ENCODE measurements at regions not wholly inside any gene's neighbourhood (a gene's known extent, or its start where the extent isn't known, plus 50 kb on each side); places are given as distances from the start of the nearest gene placed in this dataset.

DNA sequence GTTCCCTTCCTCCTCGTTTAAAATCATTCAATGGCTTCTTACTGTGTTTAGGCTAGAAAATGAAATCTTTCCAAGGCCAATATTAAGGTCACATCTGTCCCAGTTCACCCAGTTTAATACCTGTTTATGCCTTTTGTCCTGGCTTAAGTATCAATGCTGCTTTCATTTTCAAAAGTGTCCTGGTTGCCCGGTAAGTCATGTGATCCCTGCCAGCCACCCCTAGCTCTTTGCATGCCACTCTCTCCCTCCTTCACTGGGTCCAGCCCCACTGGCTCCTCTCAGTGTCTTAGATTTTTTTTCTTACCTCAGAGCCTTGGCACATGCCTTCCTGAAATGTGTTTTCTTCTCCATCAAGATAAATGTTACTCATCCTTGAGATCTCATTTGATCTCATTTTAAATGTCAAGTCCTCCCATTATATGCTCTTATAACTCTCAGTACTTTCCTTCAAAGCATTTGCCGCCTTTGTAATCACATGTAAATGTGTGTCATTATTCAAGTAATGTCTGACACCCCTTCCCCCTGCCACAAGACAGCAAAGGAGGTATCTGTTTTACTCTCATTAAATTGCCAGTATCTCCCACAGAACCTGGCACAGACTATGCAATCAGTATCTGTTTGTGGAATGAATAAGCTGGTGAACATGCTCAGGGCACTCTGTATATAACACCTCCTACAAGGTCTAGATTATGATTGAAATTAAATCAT, 472.5 kb upstream of the RPS6KA3 start:
- H3K4me1 Mint-ChIP-seq (ENCODE audit: low read depth), result no peaks in the 10 kb centered on the region
- peaks cover 35% of the 10 kb centered on the region for H3K27me3 Mint-ChIP-seq (ENCODE audit: low read depth)
- DNase-seq (no peak), ATAC-seq (replicated peaks in 1 of 2) (peak; percentile 20 to 52)
- H3K27ac Mint-ChIP-seq, result no peak overlapping the region
- no peak overlapping the region for H3K4me3 Mint-ChIP-seq
- H3K9me3 Mint-ChIP-seq, result peaks cover 0 to 2% of the 10 kb centered on the region in 2 donors
- H3K36me3 Mint-ChIP-seq (ENCODE audit: insufficient read depth in 2 of 2), result no peaks in the 10 kb centered on the region

DNA sequence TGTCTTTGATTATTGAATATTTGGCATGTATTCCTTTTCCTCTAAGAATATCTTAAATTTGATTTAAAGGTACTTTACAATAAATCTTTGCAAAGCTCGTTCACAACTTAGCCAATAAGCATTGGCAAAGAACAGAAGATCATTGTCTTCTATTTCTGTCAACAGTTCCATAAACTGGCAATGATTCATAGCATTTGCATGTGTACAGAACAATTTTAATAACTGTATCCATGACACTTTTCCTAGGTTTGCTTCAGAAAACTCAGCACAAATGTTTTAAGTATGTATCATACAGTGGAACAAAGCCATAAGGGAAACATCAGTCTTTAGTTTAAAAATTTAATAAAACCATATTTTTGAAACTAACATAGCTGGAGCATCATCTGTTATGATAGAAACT, 462.7 kb upstream of the RPS6KA3 start:
- Mint-ChIP-seq H3K4me1 (ENCODE audit: low read depth) (no peaks in the 10 kb centered on the region), H3K36me3 (ENCODE audit: insufficient read depth in 2 of 2) (no peaks in the 10 kb centered on the region), H3K27me3 (ENCODE audit: low read depth) (peaks cover 29% of the 10 kb centered on the region), H3K9me3 (peaks cover 2 to 3% of the 10 kb centered on the region in 2 donors), H3K27ac (no peak overlapping the region), H3K4me3 (no peak overlapping the region)
- DNase-seq, result no peak
- ATAC-seq (replicated peaks in 1 of 2), result no peak

DNA sequence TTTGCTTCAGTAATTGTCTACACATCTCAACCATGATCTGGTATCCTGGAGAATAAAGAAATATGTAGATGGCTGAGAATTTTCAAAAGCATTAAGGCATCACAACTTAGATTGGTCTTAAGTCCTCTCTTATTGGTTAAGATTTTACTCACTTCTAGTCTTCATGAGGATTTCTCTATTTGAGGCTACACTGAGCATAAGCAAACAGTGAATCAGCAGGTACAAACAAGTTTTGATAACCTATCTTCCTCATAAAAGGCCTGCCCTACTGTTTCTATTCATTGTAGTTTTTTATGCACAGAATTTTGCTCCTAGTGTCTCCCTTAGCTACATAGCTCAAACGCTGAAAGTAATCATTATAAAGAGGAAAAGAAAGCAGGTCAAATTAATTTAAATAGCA, 460.7 kb upstream of the RPS6KA3 start:
- no peak for DNase-seq
- Mint-ChIP-seq H3K36me3 (ENCODE audit: insufficient read depth in 2 of 2) (no peaks in the 10 kb centered on the region), H3K4me1 (ENCODE audit: low read depth) (no peaks in the 10 kb centered on the region), H3K9me3 (no peaks in the 10 kb centered on the region), H3K27ac (no peak overlapping the region), H3K4me3 (no peak overlapping the region), H3K27me3 (ENCODE audit: low read depth) (peaks cover 17% of the 10 kb centered on the region)
- ATAC-seq (replicated peaks in 1 of 2), result no peak

DNA sequence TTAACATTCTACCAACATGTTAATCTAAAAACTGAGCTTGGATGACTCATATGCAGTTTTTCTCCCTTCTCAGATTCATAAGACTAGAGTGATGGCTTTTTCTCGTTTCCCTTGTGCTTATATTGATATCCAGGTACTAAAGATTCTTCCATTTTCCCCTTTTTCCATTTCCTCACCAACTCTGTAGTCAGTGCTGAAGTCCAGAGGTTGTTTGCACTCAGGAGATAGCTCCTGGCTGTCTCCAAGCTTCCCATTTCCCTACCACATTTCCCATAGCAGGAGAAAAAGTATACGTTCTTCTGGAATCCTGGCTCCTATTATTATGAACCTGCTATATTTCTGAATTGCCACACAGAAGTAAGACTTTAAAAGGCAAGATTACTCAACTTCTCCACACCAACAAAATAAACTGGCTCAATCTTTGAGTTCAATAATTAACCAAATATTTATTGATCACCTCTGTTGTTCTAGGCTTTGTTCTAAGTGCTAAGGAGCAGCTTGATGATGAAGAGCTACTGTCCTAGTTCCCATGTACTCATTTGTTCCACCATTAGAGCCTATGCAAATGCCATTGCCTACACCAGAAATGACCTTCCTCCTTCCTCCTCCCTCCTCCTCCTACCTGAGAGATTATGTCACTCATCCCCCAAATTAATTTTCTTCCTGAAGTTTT, 454.4 kb upstream of the RPS6KA3 start:
- H3K27me3 Mint-ChIP-seq (ENCODE audit: low read depth), result no peaks in the 10 kb centered on the region
- DNase-seq (no peak), ATAC-seq (replicated peaks in 1 of 2) (no peak)
- H3K27ac Mint-ChIP-seq, result peak overlapping the region; percentile 50
- H3K4me1 Mint-ChIP-seq (ENCODE audit: low read depth), result no peaks in the 10 kb centered on the region
- H3K4me3 Mint-ChIP-seq, result no peak overlapping the region
- H3K9me3 Mint-ChIP-seq, result no peaks in the 10 kb centered on the region
- no peaks in the 10 kb centered on the region for H3K36me3 Mint-ChIP-seq (ENCODE audit: insufficient read depth in 2 of 2)

DNA sequence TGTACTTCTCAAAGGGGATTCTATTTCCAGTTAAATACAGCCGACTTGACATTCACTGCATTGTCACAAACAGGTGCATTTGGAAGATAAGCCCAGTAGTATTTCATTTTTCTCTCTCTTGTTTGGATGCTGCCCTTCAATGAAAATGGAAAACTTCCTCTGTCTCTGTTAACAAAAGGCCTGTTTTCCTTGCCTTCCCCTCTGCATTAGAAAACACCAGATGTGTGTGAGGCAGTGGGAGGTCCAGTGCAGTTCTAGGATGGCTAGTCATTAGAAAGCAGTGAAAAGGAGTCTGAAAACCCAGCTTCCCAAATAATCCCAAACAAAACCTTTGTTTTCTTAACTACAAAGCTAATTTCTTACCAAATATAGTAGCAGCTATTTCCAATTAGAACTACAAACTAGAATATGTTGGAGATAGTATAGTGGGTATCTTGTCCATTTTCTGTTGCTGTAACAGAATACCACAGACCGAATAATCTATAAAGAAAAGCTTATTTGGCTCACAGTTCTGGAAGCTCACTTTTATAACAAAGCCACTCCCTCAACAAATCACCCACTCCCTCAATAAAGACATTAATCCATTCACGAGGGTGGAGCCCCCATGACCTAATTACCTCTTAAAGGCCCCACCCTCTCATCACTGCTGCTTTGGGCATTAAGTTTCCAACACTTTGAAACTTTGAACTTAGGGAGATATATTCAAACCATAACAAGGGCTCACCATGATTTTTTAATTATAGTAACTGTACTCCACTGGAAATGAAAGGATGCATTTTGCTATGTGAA, 452.1 kb upstream of the RPS6KA3 start:
- no peak overlapping the region for H3K27ac Mint-ChIP-seq
- H3K4me3 Mint-ChIP-seq, result no peak overlapping the region
- no peaks in the 10 kb centered on the region for H3K4me1 Mint-ChIP-seq (ENCODE audit: low read depth)
- H3K9me3 Mint-ChIP-seq, result no peaks in the 10 kb centered on the region
- peaks cover 12% of the 10 kb centered on the region for H3K27me3 Mint-ChIP-seq (ENCODE audit: low read depth)
- ATAC-seq (replicated peaks in 1 of 2) (no peak), DNase-seq (no peak)
- no peaks in the 10 kb centered on the region for H3K36me3 Mint-ChIP-seq (ENCODE audit: insufficient read depth in 2 of 2)

DNA sequence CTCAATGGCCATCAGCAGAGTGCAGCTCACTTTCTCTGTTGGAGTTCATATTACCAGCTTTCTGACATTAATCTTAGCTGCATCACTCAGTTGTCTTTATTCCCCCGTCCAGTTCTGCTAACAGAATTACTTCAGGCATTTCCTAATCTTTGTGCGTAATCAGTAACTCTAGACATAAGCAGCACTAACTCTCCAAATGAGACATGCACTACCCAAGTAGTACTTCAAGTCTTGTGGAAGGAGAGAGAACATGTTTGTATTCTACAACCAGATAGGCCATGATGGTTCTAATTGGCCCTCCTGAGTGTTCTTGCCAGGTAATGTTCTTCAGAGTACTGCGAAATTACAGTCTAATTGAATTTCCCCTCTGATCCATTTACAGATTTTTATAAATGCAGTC, 448.5 kb upstream of the RPS6KA3 start:
- Mint-ChIP-seq H3K4me1 (ENCODE audit: low read depth) (no peaks in the 10 kb centered on the region), H3K36me3 (ENCODE audit: insufficient read depth in 2 of 2) (no peaks in the 10 kb centered on the region), H3K27ac (no peak overlapping the region), H3K9me3 (no peaks in the 10 kb centered on the region), H3K4me3 (no peak overlapping the region), H3K27me3 (ENCODE audit: low read depth) (peaks cover 24% of the 10 kb centered on the region)
- DNase-seq (no peak), ATAC-seq (replicated peaks in 1 of 2) (no peak)

DNA sequence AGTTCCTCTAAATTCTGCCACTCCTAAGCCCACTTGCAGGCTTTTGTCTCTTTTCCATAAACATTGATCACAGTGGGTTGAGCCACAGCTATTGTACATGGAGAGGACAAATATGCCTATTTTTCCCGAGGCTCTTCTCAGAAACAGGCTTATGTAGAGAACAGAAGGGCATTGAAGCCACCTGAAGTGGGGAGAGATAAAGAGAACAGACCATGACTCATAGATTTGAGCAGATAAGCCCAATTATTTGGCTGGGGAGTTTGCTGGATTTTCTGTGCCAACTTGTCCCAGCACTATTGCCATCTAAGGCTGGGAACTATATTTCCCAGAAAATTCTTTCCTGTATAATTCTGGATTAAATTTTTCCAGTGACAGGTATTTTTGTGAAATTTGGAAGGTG, 446.1 kb upstream of the RPS6KA3 start:
- no peak overlapping the region for H3K27ac Mint-ChIP-seq
- H3K4me1 Mint-ChIP-seq (ENCODE audit: low read depth), result no peaks in the 10 kb centered on the region
- no peak for DNase-seq
- ATAC-seq (replicated peaks in 1 of 2), result no peak
- H3K36me3 Mint-ChIP-seq (ENCODE audit: insufficient read depth in 2 of 2), result no peaks in the 10 kb centered on the region
- no peaks in the 10 kb centered on the region for H3K9me3 Mint-ChIP-seq
- H3K4me3 Mint-ChIP-seq, result no peak overlapping the region
- H3K27me3 Mint-ChIP-seq (ENCODE audit: low read depth), result peaks cover 24% of the 10 kb centered on the region

DNA sequence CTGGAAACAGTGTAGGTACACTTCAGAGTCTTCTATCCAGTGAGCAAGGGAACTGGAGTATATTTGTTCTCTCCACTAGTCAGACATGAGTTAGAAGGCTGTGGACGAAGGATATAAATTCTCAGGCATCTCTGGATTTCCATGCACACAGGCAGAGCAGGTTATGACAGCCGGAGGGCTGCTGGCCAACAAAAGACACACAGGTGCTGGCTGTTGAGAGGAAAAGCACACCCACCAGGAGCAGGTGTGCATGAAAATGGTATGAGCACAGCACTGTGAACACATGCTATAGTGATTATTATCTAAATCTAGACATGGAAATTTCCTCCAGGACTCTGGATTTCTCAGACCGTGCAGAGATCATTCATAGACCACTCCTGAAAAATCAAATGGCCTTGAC, 444.7 kb upstream of the RPS6KA3 start:
- DNase-seq, result no peak
- no peaks in the 10 kb centered on the region for H3K4me1 Mint-ChIP-seq (ENCODE audit: low read depth)
- peaks cover 31% of the 10 kb centered on the region for H3K27me3 Mint-ChIP-seq (ENCODE audit: low read depth)
- H3K9me3 Mint-ChIP-seq, result no peaks in the 10 kb centered on the region
- no peaks in the 10 kb centered on the region for H3K36me3 Mint-ChIP-seq (ENCODE audit: insufficient read depth in 2 of 2)
- no peak overlapping the region for H3K27ac Mint-ChIP-seq
- ATAC-seq (replicated peaks in 1 of 2), result no peak
- no peak overlapping the region for H3K4me3 Mint-ChIP-seq

DNA sequence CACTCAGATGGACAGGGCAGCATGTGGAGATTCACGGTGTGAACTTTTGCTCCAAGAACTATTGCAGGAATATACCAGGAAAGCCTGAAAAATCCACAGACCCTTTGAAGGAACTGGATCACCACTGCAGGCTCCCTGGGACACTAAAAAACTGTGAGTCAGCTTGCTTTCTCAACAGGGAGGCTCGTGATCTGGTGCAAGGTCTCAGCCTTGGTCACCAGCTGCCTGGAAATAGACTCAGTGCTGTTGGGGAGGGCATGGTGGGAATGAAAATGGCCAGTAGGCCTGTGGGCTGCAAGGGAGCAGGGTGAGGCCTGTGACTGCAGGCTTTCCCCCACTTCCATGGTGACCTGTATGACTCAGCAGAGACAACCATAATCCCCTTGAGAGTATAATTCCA, 426.4 kb upstream of the RPS6KA3 start:
- peaks cover 16% of the 10 kb centered on the region for H3K27me3 Mint-ChIP-seq (ENCODE audit: low read depth)
- H3K36me3 Mint-ChIP-seq (ENCODE audit: insufficient read depth in 2 of 2), result no peaks in the 10 kb centered on the region
- peaks cover 0 to 1% of the 10 kb centered on the region in 2 donors for H3K9me3 Mint-ChIP-seq
- H3K4me1 Mint-ChIP-seq (ENCODE audit: low read depth), result no peaks in the 10 kb centered on the region
- ATAC-seq (replicated peaks in 1 of 2) (no peak), DNase-seq (no peak)
- H3K4me3 Mint-ChIP-seq, result no peak overlapping the region
- H3K27ac Mint-ChIP-seq, result no peak overlapping the region

DNA sequence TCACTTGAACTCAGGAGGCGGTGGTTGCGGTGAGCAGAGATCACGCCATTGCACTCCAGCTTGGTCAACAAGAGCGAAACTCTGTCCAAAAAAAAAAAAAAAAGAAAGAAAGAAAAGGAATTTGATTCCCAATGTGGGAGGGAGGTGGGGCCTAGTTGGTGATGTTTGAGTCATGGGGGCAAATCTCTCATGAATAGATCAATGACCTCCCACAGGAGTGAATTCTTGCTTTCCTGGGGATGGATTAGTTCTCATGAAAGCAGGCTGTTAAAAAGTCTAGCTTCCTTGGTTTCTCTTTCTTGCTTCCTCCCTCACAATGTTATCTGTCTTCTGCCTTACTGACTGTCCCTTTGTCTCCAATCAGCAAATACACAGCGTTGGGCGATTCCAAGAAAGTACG, 419.5 kb upstream of the RPS6KA3 start:
- Mint-ChIP-seq H3K36me3 (ENCODE audit: insufficient read depth in 2 of 2) (no peaks in the 10 kb centered on the region), H3K4me1 (ENCODE audit: low read depth) (no peaks in the 10 kb centered on the region), H3K9me3 (peaks cover 0 to 1% of the 10 kb centered on the region in 2 donors), H3K27ac (no peak overlapping the region), H3K4me3 (no peak overlapping the region), H3K27me3 (ENCODE audit: low read depth) (peaks cover 41% of the 10 kb centered on the region)
- ATAC-seq (replicated peaks in 1 of 2) (no peak), DNase-seq (no peak)

DNA sequence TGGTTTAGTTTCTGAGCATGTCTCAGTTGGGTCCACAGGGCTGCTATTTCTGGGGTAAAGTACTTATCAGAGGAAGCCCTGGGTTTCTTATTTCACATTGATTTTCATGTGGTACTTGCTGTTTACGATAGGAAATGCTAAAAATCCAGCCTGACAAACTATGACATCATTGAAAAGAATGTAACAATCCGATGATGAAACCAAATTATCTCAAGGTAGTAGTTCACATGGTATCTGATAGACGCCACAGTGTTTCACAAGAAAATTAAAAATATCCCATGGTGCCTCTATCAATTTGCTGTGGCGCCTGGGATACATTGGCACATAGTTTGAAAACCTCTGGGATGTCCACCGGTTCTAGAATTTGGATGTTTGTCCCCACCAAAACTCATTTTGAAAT, 418.9 kb upstream of the RPS6KA3 start:
- peaks cover 0 to 1% of the 10 kb centered on the region in 2 donors for H3K9me3 Mint-ChIP-seq
- no peaks in the 10 kb centered on the region for H3K4me1 Mint-ChIP-seq (ENCODE audit: low read depth)
- DNase-seq, result no peak
- H3K27ac Mint-ChIP-seq, result no peak overlapping the region
- ATAC-seq (replicated peaks in 1 of 2), result no peak
- no peak overlapping the region for H3K4me3 Mint-ChIP-seq
- H3K36me3 Mint-ChIP-seq (ENCODE audit: insufficient read depth in 2 of 2), result no peaks in the 10 kb centered on the region
- H3K27me3 Mint-ChIP-seq (ENCODE audit: low read depth), result peaks cover 46% of the 10 kb centered on the region

DNA sequence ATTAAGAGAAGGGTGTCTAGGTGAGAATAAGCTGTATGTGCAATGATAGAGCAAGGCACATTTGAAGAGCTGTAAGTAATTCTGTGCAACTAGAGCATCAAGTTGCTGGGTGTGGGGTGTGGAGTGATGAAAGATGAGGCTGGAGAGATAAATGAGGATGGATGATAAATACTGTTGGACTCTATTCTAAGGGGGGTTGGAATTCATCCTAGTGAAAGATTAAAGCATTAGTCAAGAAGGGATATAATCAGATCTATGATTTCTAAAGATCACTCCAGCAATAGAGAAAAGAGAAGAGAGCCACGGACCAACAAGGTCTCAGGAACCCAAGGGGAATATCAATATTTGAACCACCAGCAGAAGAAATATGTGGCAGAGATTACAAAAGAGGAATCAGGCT, 415.0 kb upstream of the RPS6KA3 start:
- peaks cover 0 to 1% of the 10 kb centered on the region in 2 donors for H3K36me3 Mint-ChIP-seq (ENCODE audit: insufficient read depth in 2 of 2)
- DNase-seq (no peak), ATAC-seq (replicated peaks in 1 of 2) (no peak)
- H3K27ac Mint-ChIP-seq, result no peak overlapping the region
- no peak overlapping the region for H3K4me3 Mint-ChIP-seq
- peaks cover 37% of the 10 kb centered on the region for H3K27me3 Mint-ChIP-seq (ENCODE audit: low read depth)
- H3K4me1 Mint-ChIP-seq (ENCODE audit: low read depth), result no peaks in the 10 kb centered on the region
- peaks cover 0 to 1% of the 10 kb centered on the region in 2 donors for H3K9me3 Mint-ChIP-seq

DNA sequence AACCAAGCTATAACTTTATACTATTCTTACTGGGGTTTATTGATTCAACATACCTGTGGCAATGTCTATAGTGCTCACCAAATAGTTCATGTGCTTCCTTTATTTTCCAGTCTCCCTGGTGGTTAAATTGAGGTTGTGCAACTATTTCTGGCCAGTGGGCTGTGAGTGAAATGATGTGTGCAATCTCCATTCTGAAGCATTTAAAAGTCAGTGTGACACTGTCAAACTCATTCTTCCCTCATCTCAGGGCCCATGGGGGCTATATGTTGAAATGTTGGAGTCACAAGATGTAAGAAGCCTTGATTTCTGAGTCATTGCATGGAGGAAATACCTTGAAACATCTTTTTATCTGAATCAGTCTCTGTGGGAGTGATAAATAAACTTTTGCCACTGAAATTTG, 414.3 kb upstream of the RPS6KA3 start:
- peaks cover 37% of the 10 kb centered on the region for H3K27me3 Mint-ChIP-seq (ENCODE audit: low read depth)
- no peak overlapping the region for H3K4me3 Mint-ChIP-seq
- DNase-seq (no peak), ATAC-seq (replicated peaks in 1 of 2) (no peak)
- H3K4me1 Mint-ChIP-seq (ENCODE audit: low read depth), result no peaks in the 10 kb centered on the region
- H3K27ac Mint-ChIP-seq, result no peak overlapping the region
- peaks cover 0 to 1% of the 10 kb centered on the region in 2 donors for H3K36me3 Mint-ChIP-seq (ENCODE audit: insufficient read depth in 2 of 2)
- peaks cover 0 to 1% of the 10 kb centered on the region in 2 donors for H3K9me3 Mint-ChIP-seq
